ENCODE measurements at regions not wholly inside any gene's neighbourhood (a gene's known extent, or its start where the extent isn't known, plus 50 kb on each side); places are given as distances from the start of the nearest gene placed in this dataset.

DNA sequence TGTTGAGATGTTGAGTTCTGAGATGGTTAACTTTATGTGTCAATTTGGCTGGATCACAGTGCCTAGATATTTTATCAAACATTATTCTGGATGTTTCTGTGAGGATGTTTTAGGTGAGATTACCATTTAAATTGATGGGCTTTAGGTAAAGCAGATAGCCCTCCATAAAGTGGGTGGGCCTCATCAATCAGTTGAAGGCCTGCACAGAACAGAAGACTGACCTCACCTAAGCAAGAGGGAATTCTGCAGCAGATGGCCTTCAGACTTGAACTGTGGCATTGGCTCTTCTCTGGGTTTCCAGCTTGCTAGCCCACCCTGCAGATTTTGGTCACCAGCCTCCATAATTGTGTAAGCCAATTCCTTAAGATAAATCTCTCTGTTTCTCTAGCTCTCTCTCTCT lies 260.4 kb upstream of the VEPH1 start:
- TF ChIP-seq POLR2AphosphoS5 (IDR thresholded peaks at IDR 0.05; ENCODE audit: low read depth) (no peak), CTCF (IDR thresholded peaks at IDR 0.05; ENCODE audit: insufficient read depth, low read length) (no peak), GABPA (IDR thresholded peaks at IDR 0.05; ENCODE audit: low read depth) (no peak), REST (IDR thresholded peaks at IDR 0.05; ENCODE audit: insufficient replicate concordance, low read depth) (no peak), SPI1 (IDR thresholded peaks at IDR 0.05; ENCODE audit: borderline replicate concordance, low read depth) (no peak)

Measured in HL-60 (cell line).